ENCODE measurements at regions not wholly inside any gene's neighbourhood (a gene's known extent, or its start where the extent isn't known, plus 50 kb on each side); places are given as distances from the start of the nearest gene placed in this dataset.

GRCh38 chrX:39672405-39672804 lies 425.4 kb downstream of the BCOR start:
- no peak overlapping the region for H3K27ac Mint-ChIP-seq

GRCh38 chrX:39674490-39675161 lies 423.1 kb downstream of the BCOR start:
- no peak for TF ChIP-seq CTCF (conservative IDR thresholded peaks at IDR 0.05)
- peaks cover 5% of the 10 kb centered on the region for H3K4me1 Mint-ChIP-seq
- Histone ChIP-seq H3K36me3 (ENCODE audit: control insufficient read depth, insufficient read depth, low read length) (no peaks in the 10 kb centered on the region), H3K9me3 (ENCODE audit: control insufficient read depth, low read length) (no peaks in the 10 kb centered on the region), H3K4me1 (ENCODE audit: control insufficient read depth, insufficient read depth, low read length) (no peaks in the 10 kb centered on the region), H3K27ac (ENCODE audit: low read depth, low read length) (no peak overlapping the region), H3K9ac (ENCODE audit: extremely low read depth, low read length, poor library complexity, severe bottlenecking) (no peak overlapping the region), H3K4me3 (ENCODE audit: low read length) (no peak overlapping the region), H3K27me3 (ENCODE audit: control insufficient read depth, insufficient read depth, low read length, poor library complexity, severe bottlenecking) (no peaks in the 10 kb centered on the region)
- peaks cover 13% of the 10 kb centered on the region for H3K9me3 Mint-ChIP-seq
- 87 to 100% methylated on average over 1 to 5 of the region's 5 CpGs for WGBS, 2 experiments (ENCODE audit: insufficient coverage in 1 of 2, insufficient read length in 1 of 2)
- no peak for DNase-seq
- H3K27ac Mint-ChIP-seq, result no peak overlapping the region
- no peaks in the 10 kb centered on the region for H3K36me3 Mint-ChIP-seq (ENCODE audit: low read depth)
- H3K27me3 Mint-ChIP-seq (ENCODE audit: insufficient read depth), result peaks cover 3% of the 10 kb centered on the region
- no peak overlapping the region for H3K4me3 Mint-ChIP-seq

More at GRCh38 chrX:39672405-39672804, 425.4 kb downstream of the BCOR start:
- Histone ChIP-seq H3K27me3 (ENCODE audit: control insufficient read depth, insufficient read depth, low read length, poor library complexity, severe bottlenecking) (no peaks in the 10 kb centered on the region), H3K9me3 (ENCODE audit: control insufficient read depth, low read length) (no peaks in the 10 kb centered on the region), H3K9ac (ENCODE audit: extremely low read depth, low read length, poor library complexity, severe bottlenecking) (no peak overlapping the region), H3K4me1 (ENCODE audit: control insufficient read depth, insufficient read depth, low read length) (no peaks in the 10 kb centered on the region), H3K27ac (ENCODE audit: low read depth, low read length) (no peak overlapping the region), H3K36me3 (ENCODE audit: control insufficient read depth, insufficient read depth, low read length) (no peaks in the 10 kb centered on the region), H3K4me3 (ENCODE audit: low read length) (no peak overlapping the region)
- TF ChIP-seq CTCF (conservative IDR thresholded peaks at IDR 0.05), result no peak
- Mint-ChIP-seq H3K4me1 (peaks cover 5% of the 10 kb centered on the region), H3K27me3 (ENCODE audit: insufficient read depth) (peaks cover 3% of the 10 kb centered on the region), H3K9me3 (peaks cover 13% of the 10 kb centered on the region), H3K36me3 (ENCODE audit: low read depth) (no peaks in the 10 kb centered on the region), H3K4me3 (no peak overlapping the region)
- 96% methylated on average over 2 of the region's 2 CpGs; no CpG with 5 or more reads in 1 of the 2 experiments for WGBS, 2 experiments (ENCODE audit: insufficient coverage in 1 of 2, insufficient read length in 1 of 2)
- no peak for DNase-seq

GRCh38 chrX:39675162-39675553 lies 422.6 kb downstream of the BCOR start:
- no peak overlapping the region for H3K27ac Mint-ChIP-seq
- no peak overlapping the region for H3K4me3 Mint-ChIP-seq
- Histone ChIP-seq H3K36me3 (ENCODE audit: control insufficient read depth, insufficient read depth, low read length) (no peaks in the 10 kb centered on the region), H3K9ac (ENCODE audit: extremely low read depth, low read length, poor library complexity, severe bottlenecking) (no peak overlapping the region), H3K4me3 (ENCODE audit: low read length) (no peak overlapping the region), H3K9me3 (ENCODE audit: control insufficient read depth, low read length) (no peaks in the 10 kb centered on the region), H3K27me3 (ENCODE audit: control insufficient read depth, insufficient read depth, low read length, poor library complexity, severe bottlenecking) (no peaks in the 10 kb centered on the region), H3K27ac (ENCODE audit: low read depth, low read length) (no peak overlapping the region), H3K4me1 (ENCODE audit: control insufficient read depth, insufficient read depth, low read length) (no peaks in the 10 kb centered on the region)
- H3K36me3 Mint-ChIP-seq (ENCODE audit: low read depth), result no peaks in the 10 kb centered on the region
- peaks cover 5% of the 10 kb centered on the region for H3K4me1 Mint-ChIP-seq
- H3K9me3 Mint-ChIP-seq, result peaks cover 13% of the 10 kb centered on the region
- H3K27me3 Mint-ChIP-seq (ENCODE audit: insufficient read depth), result no peaks in the 10 kb centered on the region
- no peak for DNase-seq
- WGBS, 2 experiments (ENCODE audit: insufficient coverage in 1 of 2, insufficient read length in 1 of 2), result 98% methylated on average over 4 of the region's 6 CpGs; no CpG with 5 or more reads in 1 of the 2 experiments
- TF ChIP-seq CTCF (conservative IDR thresholded peaks at IDR 0.05), result no peak

Measured in endodermal cell (in vitro differentiated cells).